HCT116 (cell line): ENCODE measurements at regions not wholly inside any gene's neighbourhood (a gene's known extent, or its start where the extent isn't known, plus 50 kb on each side); places are given as distances from the start of the nearest gene placed in this dataset.

ENCODE experiments used
- ATAC-seq: fragments of 200-7000 bp; cut with Tn5 transposase; 2 replicates; pipeline ENCODE4 v1.9.1; 2020; ENCODE audit warnings: mild to moderate bottlenecking, moderate library complexity
- BruUV-seq: library from RNA; stranded (reverse); fragments of 400-500 nt; replicated peaks from 2 replicates; lab custom pipeline; 2021; lab: Mats Ljungman, UMichigan
- CTCF ChIA-PET: fragments of 300-600 bp; sonication (Branson Sonifier 250); formaldehyde crosslinking; loops from one replicate; lab custom pipeline; 2021; ENCODE audit warnings: antibody characterized with exemption; lab: Charles Lee
- POLR2A ChIA-PET: fragments of 300-600, 350-600 bp; sonication (Branson Sonifier 250); formaldehyde crosslinking; loops from one replicate; lab custom pipeline; 2021; ENCODE audit warnings: antibody characterized with exemption; lab: Charles Lee
- RAD21 ChIA-PET, 2 experiments: fragments of 300-600 bp; sonication (Branson Sonifier 250); formaldehyde crosslinking; loops; one replicate each; lab custom pipeline; 2023; ENCODE audit warnings: low total read pairs in 2 of 2; ENCODE audit not compliant: uncharacterized antibody in 2 of 2, unreplicated experiment in 2 of 2, low non-redundant PET in 1 of 2; lab: Charles Lee
- DNase-seq: peaks from one replicate; pipeline ENCODE4 v3.0.0-alpha.2; 2010; ENCODE audit warnings: low read depth, low spot score
- H2AFZ ChIP-seq: fragments of 200-600 bp; shearing (Covaris generic), sonication (generic); 2 replicates; pipeline ENCODE4 v1.6.1; 2017; ENCODE audit warnings: low read depth, mixed run types, mixed read lengths, antibody characterized with exemption, low read length; ENCODE audit not compliant: poor library complexity, severe bottlenecking
- H3K27ac ChIP-seq: 2 replicates; pipeline ENCODE4 v1.5.1; 2012; ENCODE audit warnings: low read depth, low read length
- H3K27me3 ChIP-seq: fragments of 200-600 bp; sonication (generic); 2 replicates; pipeline ENCODE4 v1.6.1; 2016; ENCODE audit warnings: mixed run types, low read length, mixed read lengths; ENCODE audit not compliant: insufficient read depth
- H3K36me3 ChIP-seq, 2 experiments: fragments of 200-500 bp in 1 of 2; fragments of 200-600 bp in 1 of 2; sonication (Bioruptor generic) in 1 of 2; sonication (generic) in 1 of 2; 2 replicates each; pipeline versions ENCODE4 v1.5.1 to v1.6.1; 2014 to 2016; ENCODE audit warnings: low read length in 2 of 2, inconsistent platforms in 1 of 2, mixed read lengths in 1 of 2, mixed run types in 1 of 2; ENCODE audit not compliant: insufficient read depth in 2 of 2, control insufficient read depth in 1 of 2
- H3K4me1 ChIP-seq, 2 experiments: fragments of 200-600 bp in 1 of 2; sonication (generic) in 1 of 2; 2 replicates each; pipeline versions ENCODE4 v1.5.1 to v1.6.1; 2012 to 2017; ENCODE audit warnings: low read length in 2 of 2, inconsistent platforms in 1 of 2, mild to moderate bottlenecking in 1 of 2, mixed read lengths in 1 of 2, mixed run types in 1 of 2, moderate library complexity in 1 of 2; ENCODE audit not compliant: insufficient read depth in 2 of 2, control insufficient read depth in 1 of 2
- H3K4me2 ChIP-seq: fragments of 200-600 bp; sonication (generic); 2 replicates; pipeline ENCODE4 v1.6.1; 2017; ENCODE audit warnings: mixed run types, low read length, mixed read lengths
- H3K4me3 ChIP-seq, 2 experiments: fragments of 200-600 bp in 1 of 2; sonication (generic) in 1 of 2; replicated peaks in 1 of 2; 2 replicates each; pipeline ENCODE4 v1.5.1; 2011 to 2016; ENCODE audit warnings: low read length in 2 of 2, control low read depth in 1 of 2, low read depth in 1 of 2, mild to moderate bottlenecking in 1 of 2, mixed read lengths in 1 of 2, mixed run types in 1 of 2
- H3K79me2 ChIP-seq: fragments of 200-600 bp; sonication (generic); 2 replicates; pipeline ENCODE4 v1.6.1; 2017; ENCODE audit warnings: mild to moderate bottlenecking, mixed run types, low read length, moderate library complexity, mixed read lengths; ENCODE audit not compliant: insufficient read depth
- H3K9ac ChIP-seq: fragments of 200-600 bp; sonication (generic); 2 replicates; pipeline ENCODE4 v1.6.1; 2016; ENCODE audit warnings: low read length, mixed read lengths
- H3K9me2 ChIP-seq: fragments of 200-600 bp; sonication (generic), shearing (Covaris generic); 2 replicates; pipeline ENCODE4 v1.6.1; 2017; ENCODE audit warnings: mixed run types, mild to moderate bottlenecking, moderate library complexity; ENCODE audit not compliant: insufficient read depth
- H3K9me3 ChIP-seq, 2 experiments: fragments of 200-500 bp in 1 of 2; fragments of 200-600 bp in 1 of 2; sonication (Bioruptor generic) in 1 of 2; sonication (generic) in 1 of 2; 2 replicates each; pipeline ENCODE4 v1.6.1; 2014 to 2017; ENCODE audit warnings: low read length in 2 of 2, mixed read lengths in 2 of 2, inconsistent platforms in 1 of 2, low read depth in 1 of 2, mild to moderate bottlenecking in 1 of 2, mixed run types in 1 of 2, moderate library complexity in 1 of 2; ENCODE audit not compliant: control insufficient read depth in 1 of 2, insufficient read depth in 1 of 2
- H4K20me1 ChIP-seq: fragments of 200-600 bp; sonication (generic), shearing (Covaris generic); 2 replicates; pipeline ENCODE4 v1.6.1; 2017; ENCODE audit warnings: mixed run types, mild to moderate bottlenecking, moderate library complexity; ENCODE audit not compliant: insufficient read depth
- CBX3 ChIP-seq: IDR thresholded peaks from 2 replicates; pipeline ENCODE4 v1.6.1; 2012; ENCODE audit warnings: low read depth
- EGR1 ChIP-seq: IDR thresholded peaks from 2 replicates; pipeline ENCODE4 v1.6.1; 2012; ENCODE audit warnings: low read depth
- EZH2 ChIP-seq: fragments of 200-600 bp; sonication (generic); IDR thresholded peaks from 2 replicates; pipeline ENCODE4 v1.6.1; 2017; ENCODE audit warnings: antibody characterized with exemption, mixed run types
- EZH2phosphoT487 ChIP-seq: fragments of 200-600 bp; IDR thresholded peaks from 2 replicates; pipeline ENCODE4 v1.6.1; 2018; ENCODE audit warnings: antibody characterized with exemption, borderline replicate concordance
- JUND ChIP-seq: IDR thresholded peaks from 2 replicates; pipeline ENCODE4 v1.6.1; 2012
- POLR2AphosphoS5 ChIP-seq: IDR thresholded peaks from 2 replicates; pipeline ENCODE4 v1.6.1; 2011; ENCODE audit warnings: mild to moderate bottlenecking, low read depth, low read length, moderate library complexity
- SIN3A ChIP-seq: IDR thresholded peaks from 2 replicates; pipeline ENCODE4 v1.6.1; 2012; ENCODE audit warnings: low read depth
- intact Hi-C: fragments of 100-400 bp; cut with micrococcal nuclease; formaldehyde crosslinking; loops from 2 replicates; pipeline ENCODE4 v1.10.0; 2022
- TF ChIP-seq, protein P1 (sequence below), 3 experiments: fragments of 200-600 bp in 1 of 3; sonication (generic) in 1 of 3; IDR thresholded peaks in 2 of 3; conservative IDR thresholded peaks in 1 of 3; 2 replicates each; pipeline ENCODE4 v1.5.1; 2012 to 2017; ENCODE audit warnings: low read depth in 2 of 3, low read length in 2 of 3, antibody characterized with exemption in 1 of 3, borderline replicate concordance in 1 of 3, control low read depth in 1 of 3, mild to moderate bottlenecking in 1 of 3, mixed read lengths in 1 of 3, mixed run types in 1 of 3, moderate library complexity in 1 of 3; ENCODE audit not compliant: insufficient read depth in 1 of 3
- TF ChIP-seq, protein P2 (sequence below): IDR thresholded peaks from 2 replicates; pipeline ENCODE4 v1.6.1; 2012
- TF ChIP-seq, protein P3 (sequence below): IDR thresholded peaks from 2 replicates; pipeline ENCODE4 v1.6.1; 2012; ENCODE audit warnings: low read depth

DNA sequence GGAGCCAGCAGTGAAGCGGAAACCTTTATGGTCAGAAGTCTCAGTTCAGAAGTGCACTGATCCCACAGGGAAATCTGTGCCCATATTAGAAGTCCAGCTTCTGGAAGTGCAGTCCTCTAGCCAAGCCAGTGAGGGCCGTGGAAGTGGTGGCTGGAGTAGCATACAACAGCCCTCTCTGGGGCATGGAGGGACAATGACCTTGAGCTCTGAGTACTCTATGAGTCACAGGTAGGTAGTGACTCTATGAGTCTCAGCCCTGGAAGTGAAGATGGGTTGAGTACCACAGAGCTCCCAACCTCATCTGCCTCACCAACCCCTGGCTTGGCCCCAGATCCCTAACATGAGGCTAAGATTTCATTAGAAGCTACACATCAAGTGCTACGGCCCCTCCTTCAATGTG lies 205.9 kb upstream of the PPP2R3A start:
- Histone ChIP-seq H3K4me2 (no peak overlapping the region), H3K9me2 (no peaks in the 10 kb centered on the region), H3K4me3 (no peak overlapping the region), H3K9me3 (no peaks in the 10 kb centered on the region), H3K79me2 (no peaks in the 10 kb centered on the region), H3K27me3 (peaks cover 34% of the 10 kb centered on the region)
- BruUV-seq: no TSS peak
- CTCF ChIA-PET: no interaction called here
- ATAC-seq: no peak
- POLR2A ChIA-PET: no interaction called here
- intact Hi-C loops: no loop called here
- no peak for TF ChIP-seq SIN3A
- no peak for TF ChIP-seq POLR2AphosphoS5
- TF ChIP-seq, protein P1, sequence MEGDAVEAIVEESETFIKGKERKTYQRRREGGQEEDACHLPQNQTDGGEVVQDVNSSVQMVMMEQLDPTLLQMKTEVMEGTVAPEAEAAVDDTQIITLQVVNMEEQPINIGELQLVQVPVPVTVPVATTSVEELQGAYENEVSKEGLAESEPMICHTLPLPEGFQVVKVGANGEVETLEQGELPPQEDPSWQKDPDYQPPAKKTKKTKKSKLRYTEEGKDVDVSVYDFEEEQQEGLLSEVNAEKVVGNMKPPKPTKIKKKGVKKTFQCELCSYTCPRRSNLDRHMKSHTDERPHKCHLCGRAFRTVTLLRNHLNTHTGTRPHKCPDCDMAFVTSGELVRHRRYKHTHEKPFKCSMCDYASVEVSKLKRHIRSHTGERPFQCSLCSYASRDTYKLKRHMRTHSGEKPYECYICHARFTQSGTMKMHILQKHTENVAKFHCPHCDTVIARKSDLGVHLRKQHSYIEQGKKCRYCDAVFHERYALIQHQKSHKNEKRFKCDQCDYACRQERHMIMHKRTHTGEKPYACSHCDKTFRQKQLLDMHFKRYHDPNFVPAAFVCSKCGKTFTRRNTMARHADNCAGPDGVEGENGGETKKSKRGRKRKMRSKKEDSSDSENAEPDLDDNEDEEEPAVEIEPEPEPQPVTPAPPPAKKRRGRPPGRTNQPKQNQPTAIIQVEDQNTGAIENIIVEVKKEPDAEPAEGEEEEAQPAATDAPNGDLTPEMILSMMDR (IDR thresholded peaks at IDR 0.05 in 2 of 3, conservative IDR thresholded peaks at IDR 0.05 in 1 of 3; ENCODE audit: borderline replicate concordance in 1 of 3, insufficient read depth in 1 of 3, low read depth in 2 of 3, low read length in 2 of 3): no peak
- TF ChIP-seq EGR1: no peak
- TF ChIP-seq, protein P2, sequence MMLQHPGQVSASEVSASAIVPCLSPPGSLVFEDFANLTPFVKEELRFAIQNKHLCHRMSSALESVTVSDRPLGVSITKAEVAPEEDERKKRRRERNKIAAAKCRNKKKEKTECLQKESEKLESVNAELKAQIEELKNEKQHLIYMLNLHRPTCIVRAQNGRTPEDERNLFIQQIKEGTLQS: no peak
- TF ChIP-seq, all 23 proteins: peak for 0
- Histone ChIP-seq H3K9ac (no peak overlapping the region), H2AFZ (no peak overlapping the region), H4K20me1 (no peaks in the 10 kb centered on the region), H3K36me3 (no peaks in the 10 kb centered on the region), H3K27ac (no peak overlapping the region), H3K4me1 (no peaks in the 10 kb centered on the region)
- DNase-seq: no peak
- RAD21 ChIA-PET: no interaction called here

DNA sequence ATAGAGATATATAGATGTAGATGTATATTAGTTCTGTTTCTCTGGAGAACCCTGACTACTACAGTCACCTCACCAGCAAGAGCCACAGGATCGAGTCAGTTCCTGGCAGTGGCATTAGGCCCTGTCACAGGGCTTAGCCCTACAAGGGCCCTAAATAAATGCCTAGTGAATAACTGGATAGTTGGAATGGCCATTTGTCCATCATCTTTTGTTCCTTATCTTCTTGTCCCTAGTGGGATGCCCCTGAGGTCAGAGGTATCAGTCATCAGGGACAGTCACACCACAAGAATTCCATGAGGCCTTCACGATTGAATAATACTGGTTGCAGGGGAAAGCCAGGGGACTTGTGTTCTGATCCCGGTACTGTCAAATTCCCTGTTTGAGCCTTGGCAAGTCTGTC lies 204.9 kb upstream of the PPP2R3A start:
- ChIA-PET CTCF (no interaction called here), POLR2A (no interaction called here), RAD21 (no interaction called here)
- no TSS peak for BruUV-seq
- H3K4me3 ChIP-seq: no peak overlapping the region
- H3K9me3 ChIP-seq: no peaks in the 10 kb centered on the region
- no peak for DNase-seq
- TF ChIP-seq CBX3 (no peak), SIN3A (no peak), EGR1 (no peak), EZH2 (no peak), EZH2phosphoT487 (no peak), JUND (no peak), POLR2AphosphoS5 (no peak)
- TF ChIP-seq, protein P3, sequence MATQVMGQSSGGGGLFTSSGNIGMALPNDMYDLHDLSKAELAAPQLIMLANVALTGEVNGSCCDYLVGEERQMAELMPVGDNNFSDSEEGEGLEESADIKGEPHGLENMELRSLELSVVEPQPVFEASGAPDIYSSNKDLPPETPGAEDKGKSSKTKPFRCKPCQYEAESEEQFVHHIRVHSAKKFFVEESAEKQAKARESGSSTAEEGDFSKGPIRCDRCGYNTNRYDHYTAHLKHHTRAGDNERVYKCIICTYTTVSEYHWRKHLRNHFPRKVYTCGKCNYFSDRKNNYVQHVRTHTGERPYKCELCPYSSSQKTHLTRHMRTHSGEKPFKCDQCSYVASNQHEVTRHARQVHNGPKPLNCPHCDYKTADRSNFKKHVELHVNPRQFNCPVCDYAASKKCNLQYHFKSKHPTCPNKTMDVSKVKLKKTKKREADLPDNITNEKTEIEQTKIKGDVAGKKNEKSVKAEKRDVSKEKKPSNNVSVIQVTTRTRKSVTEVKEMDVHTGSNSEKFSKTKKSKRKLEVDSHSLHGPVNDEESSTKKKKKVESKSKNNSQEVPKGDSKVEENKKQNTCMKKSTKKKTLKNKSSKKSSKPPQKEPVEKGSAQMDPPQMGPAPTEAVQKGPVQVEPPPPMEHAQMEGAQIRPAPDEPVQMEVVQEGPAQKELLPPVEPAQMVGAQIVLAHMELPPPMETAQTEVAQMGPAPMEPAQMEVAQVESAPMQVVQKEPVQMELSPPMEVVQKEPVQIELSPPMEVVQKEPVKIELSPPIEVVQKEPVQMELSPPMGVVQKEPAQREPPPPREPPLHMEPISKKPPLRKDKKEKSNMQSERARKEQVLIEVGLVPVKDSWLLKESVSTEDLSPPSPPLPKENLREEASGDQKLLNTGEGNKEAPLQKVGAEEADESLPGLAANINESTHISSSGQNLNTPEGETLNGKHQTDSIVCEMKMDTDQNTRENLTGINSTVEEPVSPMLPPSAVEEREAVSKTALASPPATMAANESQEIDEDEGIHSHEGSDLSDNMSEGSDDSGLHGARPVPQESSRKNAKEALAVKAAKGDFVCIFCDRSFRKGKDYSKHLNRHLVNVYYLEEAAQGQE: no peak
- H3K4me2 ChIP-seq: no peak overlapping the region
- H3K27me3 ChIP-seq: peaks cover 30% of the 10 kb centered on the region
- H3K9ac ChIP-seq: no peak overlapping the region
- no peak overlapping the region for H3K27ac ChIP-seq
- H2AFZ ChIP-seq: no peak overlapping the region
- H4K20me1 ChIP-seq: no peaks in the 10 kb centered on the region
- H3K9me2 ChIP-seq: no peaks in the 10 kb centered on the region
- H3K36me3 ChIP-seq: no peaks in the 10 kb centered on the region
- no peak for ATAC-seq
- no peaks in the 10 kb centered on the region for H3K79me2 ChIP-seq
- intact Hi-C loops: no loop called here
- H3K4me1 ChIP-seq: no peaks in the 10 kb centered on the region
